ENCODE measurements at regions not wholly inside any gene's neighbourhood (a gene's known extent, or its start where the extent isn't known, plus 50 kb on each side); places are given as distances from the start of the nearest gene placed in this dataset.

DNA sequence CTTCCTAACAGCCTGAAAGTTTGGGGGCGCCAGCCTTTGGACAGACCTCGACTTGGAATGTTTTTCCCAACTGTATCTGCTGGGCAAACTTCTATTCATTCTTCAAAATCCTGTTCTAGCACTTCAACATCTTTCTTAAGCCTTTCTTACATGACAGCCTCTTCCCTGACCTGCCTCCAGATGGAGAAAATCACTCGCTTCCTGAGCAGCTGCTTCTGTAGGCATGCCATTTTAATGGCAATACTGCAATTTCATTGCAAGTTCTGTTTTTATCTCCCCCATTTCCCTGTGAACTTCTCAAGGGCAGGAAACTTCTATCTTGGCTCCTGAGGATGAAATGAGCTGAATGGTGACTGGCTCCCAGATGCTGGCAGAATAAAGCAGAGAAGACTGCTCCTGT is 128.8 kb upstream of the ASIC2 start:
- TF ChIP-seq, protein P1, sequence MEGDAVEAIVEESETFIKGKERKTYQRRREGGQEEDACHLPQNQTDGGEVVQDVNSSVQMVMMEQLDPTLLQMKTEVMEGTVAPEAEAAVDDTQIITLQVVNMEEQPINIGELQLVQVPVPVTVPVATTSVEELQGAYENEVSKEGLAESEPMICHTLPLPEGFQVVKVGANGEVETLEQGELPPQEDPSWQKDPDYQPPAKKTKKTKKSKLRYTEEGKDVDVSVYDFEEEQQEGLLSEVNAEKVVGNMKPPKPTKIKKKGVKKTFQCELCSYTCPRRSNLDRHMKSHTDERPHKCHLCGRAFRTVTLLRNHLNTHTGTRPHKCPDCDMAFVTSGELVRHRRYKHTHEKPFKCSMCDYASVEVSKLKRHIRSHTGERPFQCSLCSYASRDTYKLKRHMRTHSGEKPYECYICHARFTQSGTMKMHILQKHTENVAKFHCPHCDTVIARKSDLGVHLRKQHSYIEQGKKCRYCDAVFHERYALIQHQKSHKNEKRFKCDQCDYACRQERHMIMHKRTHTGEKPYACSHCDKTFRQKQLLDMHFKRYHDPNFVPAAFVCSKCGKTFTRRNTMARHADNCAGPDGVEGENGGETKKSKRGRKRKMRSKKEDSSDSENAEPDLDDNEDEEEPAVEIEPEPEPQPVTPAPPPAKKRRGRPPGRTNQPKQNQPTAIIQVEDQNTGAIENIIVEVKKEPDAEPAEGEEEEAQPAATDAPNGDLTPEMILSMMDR (IDR thresholded peaks at IDR 0.05): no peak
- no peak for TF ChIP-seq POLR2A (IDR thresholded peaks at IDR 0.05)

All from heart left ventricle (tissue), 13 donors.